ENCODE measurements at regions not wholly inside any gene's neighbourhood (a gene's known extent, or its start where the extent isn't known, plus 50 kb on each side); places are given as distances from the start of the nearest gene placed in this dataset.
A peak's percentile ranks its signal among the peaks of the same experiment; 100 is the strongest.

- Histone ChIP-seq H3K27me3 (ENCODE audit: control insufficient read depth in 2 of 2, insufficient read depth in 2 of 2, low read length in 2 of 2) (no peaks in the 10 kb centered on the region), H3K4me1 (ENCODE audit: control insufficient read depth in 2 of 2, insufficient read depth in 2 of 2, low read length in 2 of 2) (no peaks in the 10 kb centered on the region), H3K27ac (ENCODE audit: low read depth, low read length) (no peak overlapping the region), H3K36me3 (ENCODE audit: control insufficient read depth in 2 of 3, insufficient read depth in 3 of 3, low read length in 3 of 3) (no peaks in the 10 kb centered on the region), H3K4me3 (ENCODE audit: low read length) (no peak overlapping the region), H3K9me3 (ENCODE audit: control insufficient read depth in 2 of 3, low read length in 3 of 3) (no peaks in the 10 kb centered on the region)
- intact Hi-C loops (cut with micrococcal nuclease) = no loop called here
- Mint-ChIP-seq H3K9me3 (peaks cover 0 to 2% (median 0%) of the 10 kb centered on the region in 11 donors), H3K4me1 (peaks cover 0 to 2% (median 0%) of the 10 kb centered on the region in 7 donors), H3K27ac (no peak overlapping the region), H3K4me3 (no peak overlapping the region), H3K27me3 (no peaks in the 10 kb centered on the region), H3K36me3 (no peaks in the 10 kb centered on the region)
- POLR2A ChIA-PET = no interaction called here
- ATAC-seq (no peak), DNase-seq (no peak)
- CTCF ChIA-PET = no interaction called here
Observed at GRCh38 chr7:16357921-16358320, 63.4 kb downstream of the CRPPA start.

- H3K27ac ChIP-seq (ENCODE audit: low read depth, low read length) = no peak overlapping the region
- Mint-ChIP-seq H3K4me3 (no peak overlapping the region), H3K27ac (peak overlapping the region in 1 of 9 donors; percentile 51), H3K4me1 (peaks cover 0 to 2% (median 0%) of the 10 kb centered on the region in 7 donors), H3K27me3 (no peaks in the 10 kb centered on the region), H3K36me3 (no peaks in the 10 kb centered on the region), H3K9me3 (peaks cover 0 to 2% (median 0%) of the 10 kb centered on the region in 11 donors)
- ATAC-seq = no peak
- no peaks in the 10 kb centered on the region for H3K36me3 ChIP-seq (ENCODE audit: control insufficient read depth in 2 of 3, insufficient read depth in 3 of 3, low read length in 3 of 3)
- no peak overlapping the region for H3K4me3 ChIP-seq (ENCODE audit: low read length)
- no peaks in the 10 kb centered on the region for H3K27me3 ChIP-seq (ENCODE audit: control insufficient read depth in 2 of 2, insufficient read depth in 2 of 2, low read length in 2 of 2)
- no peaks in the 10 kb centered on the region for H3K9me3 ChIP-seq (ENCODE audit: control insufficient read depth in 2 of 3, low read length in 3 of 3)
- ChIA-PET CTCF (no interaction called here), POLR2A (no interaction called here)
- intact Hi-C loops (cut with micrococcal nuclease) = no loop called here
- no peak for DNase-seq
- no peaks in the 10 kb centered on the region for H3K4me1 ChIP-seq (ENCODE audit: control insufficient read depth in 2 of 2, insufficient read depth in 2 of 2, low read length in 2 of 2)
Observed at GRCh38 chr7:16357474-16357873, 63.9 kb downstream of the CRPPA start.

- Histone ChIP-seq H3K4me3 (ENCODE audit: low read length) (no peak overlapping the region), H3K27ac (ENCODE audit: low read depth, low read length) (no peak overlapping the region), H3K27me3 (ENCODE audit: control insufficient read depth in 2 of 2, insufficient read depth in 2 of 2, low read length in 2 of 2) (no peaks in the 10 kb centered on the region), H3K9me3 (ENCODE audit: control insufficient read depth in 2 of 3, low read length in 3 of 3) (no peaks in the 10 kb centered on the region), H3K36me3 (ENCODE audit: control insufficient read depth in 2 of 3, insufficient read depth in 3 of 3, low read length in 3 of 3) (no peaks in the 10 kb centered on the region), H3K4me1 (ENCODE audit: control insufficient read depth in 2 of 2, insufficient read depth in 2 of 2, low read length in 2 of 2) (no peaks in the 10 kb centered on the region)
- Mint-ChIP-seq H3K27ac (no peak overlapping the region), H3K4me3 (no peak overlapping the region), H3K27me3 (no peaks in the 10 kb centered on the region), H3K9me3 (peaks cover 0 to 6% (median 3%) of the 10 kb centered on the region in 11 donors), H3K36me3 (no peaks in the 10 kb centered on the region), H3K4me1 (peaks cover 0 to 2% (median 0%) of the 10 kb centered on the region in 7 donors)
- CTCF ChIA-PET = no interaction called here
- ATAC-seq = no peak
- POLR2A ChIA-PET = no interaction called here
- no peak for DNase-seq
- intact Hi-C loops (cut with micrococcal nuclease) = no loop called here
Observed at GRCh38 chr7:16356301-16356958, 64.9 kb downstream of the CRPPA start.

GRCh38 chr7:16354573-16354972, 66.8 kb downstream of the CRPPA start:
- Mint-ChIP-seq H3K36me3 (peaks cover 0 to 3% (median under 1%) of the 10 kb centered on the region in 5 donors), H3K27me3 (no peaks in the 10 kb centered on the region), H3K9me3 (peaks cover 2 to 20% (median 12%) of the 10 kb centered on the region in 11 donors), H3K4me1 (no peaks in the 10 kb centered on the region), H3K27ac (no peak overlapping the region), H3K4me3 (no peak overlapping the region)
- DNase-seq (no peak), ATAC-seq (no peak)
- H3K36me3 ChIP-seq (ENCODE audit: control insufficient read depth in 2 of 3, insufficient read depth in 3 of 3, low read length in 3 of 3) = no peaks in the 10 kb centered on the region
- no peaks in the 10 kb centered on the region for H3K9me3 ChIP-seq (ENCODE audit: control insufficient read depth in 2 of 3, low read length in 3 of 3)
- H3K27me3 ChIP-seq (ENCODE audit: control insufficient read depth in 2 of 2, insufficient read depth in 2 of 2, low read length in 2 of 2) = no peaks in the 10 kb centered on the region
- no peak overlapping the region for H3K4me3 ChIP-seq (ENCODE audit: low read length)
- H3K4me1 ChIP-seq (ENCODE audit: control insufficient read depth in 2 of 2, insufficient read depth in 2 of 2, low read length in 2 of 2) = no peaks in the 10 kb centered on the region
- ChIA-PET CTCF (no interaction called here), POLR2A (no interaction called here)
- H3K27ac ChIP-seq (ENCODE audit: low read depth, low read length) = no peak overlapping the region
- intact Hi-C loops (cut with micrococcal nuclease) = no loop called here

- H3K36me3 Mint-ChIP-seq = peaks cover 0 to 8% (median 4%) of the 10 kb centered on the region in 5 donors
- CTCF ChIA-PET = no interaction called here
Observed at GRCh38 chr7:16353226-16353625, 68.1 kb downstream of the CRPPA start.

GRCh38 chr7:16350634-16351033, 70.7 kb downstream of the CRPPA start:
- ChIA-PET CTCF (no interaction called here), POLR2A (no interaction called here)
- no peak overlapping the region for H3K27ac Mint-ChIP-seq
- DNase-seq (no peak), ATAC-seq (no peak)
- H3K9me3 Mint-ChIP-seq = peaks cover 7 to 29% (median 17%) of the 10 kb centered on the region in 11 donors
- H3K4me1 Mint-ChIP-seq = peaks cover 0 to 8% (median 0%) of the 10 kb centered on the region in 7 donors
- H3K27me3 Mint-ChIP-seq = no peaks in the 10 kb centered on the region
- intact Hi-C loops (cut with micrococcal nuclease) = no loop called here
- H3K36me3 ChIP-seq (ENCODE audit: control insufficient read depth in 2 of 3, insufficient read depth in 3 of 3, low read length in 3 of 3) = no peaks in the 10 kb centered on the region
- no peaks in the 10 kb centered on the region for H3K27me3 ChIP-seq (ENCODE audit: control insufficient read depth in 2 of 2, insufficient read depth in 2 of 2, low read length in 2 of 2)
- H3K4me3 Mint-ChIP-seq = no peak overlapping the region
- H3K4me1 ChIP-seq (ENCODE audit: control insufficient read depth in 2 of 2, insufficient read depth in 2 of 2, low read length in 2 of 2) = no peaks in the 10 kb centered on the region
- no peak overlapping the region for H3K4me3 ChIP-seq (ENCODE audit: low read length)
- peaks cover 0 to 8% (median 4%) of the 10 kb centered on the region in 5 donors for H3K36me3 Mint-ChIP-seq
- H3K9me3 ChIP-seq (ENCODE audit: control insufficient read depth in 2 of 3, low read length in 3 of 3) = no peaks in the 10 kb centered on the region
- no peak overlapping the region for H3K27ac ChIP-seq (ENCODE audit: low read depth, low read length)

More at GRCh38 chr7:16353226-16353625, 68.1 kb downstream of the CRPPA start:
- DNase-seq (no peak), ATAC-seq (no peak)
- no peaks in the 10 kb centered on the region for H3K4me1 ChIP-seq (ENCODE audit: control insufficient read depth in 2 of 2, insufficient read depth in 2 of 2, low read length in 2 of 2)
- no peak overlapping the region for H3K4me3 ChIP-seq (ENCODE audit: low read length)
- no peaks in the 10 kb centered on the region for H3K27me3 ChIP-seq (ENCODE audit: control insufficient read depth in 2 of 2, insufficient read depth in 2 of 2, low read length in 2 of 2)
- peaks cover 6 to 26% (median 16%) of the 10 kb centered on the region in 11 donors for H3K9me3 Mint-ChIP-seq
- no peak overlapping the region for H3K4me3 Mint-ChIP-seq
- H3K27ac Mint-ChIP-seq = no peak overlapping the region
- no peaks in the 10 kb centered on the region for H3K36me3 ChIP-seq (ENCODE audit: control insufficient read depth in 2 of 3, insufficient read depth in 3 of 3, low read length in 3 of 3)
- POLR2A ChIA-PET = no interaction called here
- H3K4me1 Mint-ChIP-seq = no peaks in the 10 kb centered on the region
- no peaks in the 10 kb centered on the region for H3K9me3 ChIP-seq (ENCODE audit: control insufficient read depth in 2 of 3, low read length in 3 of 3)
- no peak overlapping the region for H3K27ac ChIP-seq (ENCODE audit: low read depth, low read length)
- intact Hi-C loops (cut with micrococcal nuclease) = no loop called here
- no peaks in the 10 kb centered on the region for H3K27me3 Mint-ChIP-seq

- intact Hi-C loops (cut with micrococcal nuclease) = no loop called here
- Histone ChIP-seq H3K4me1 (ENCODE audit: control insufficient read depth in 2 of 2, insufficient read depth in 2 of 2, low read length in 2 of 2) (no peaks in the 10 kb centered on the region), H3K4me3 (ENCODE audit: low read length) (no peak overlapping the region), H3K9me3 (ENCODE audit: control insufficient read depth in 2 of 3, low read length in 3 of 3) (peaks cover 0 to 6% (median 0%) of the 10 kb centered on the region in 3 experiments), H3K36me3 (ENCODE audit: control insufficient read depth in 2 of 3, insufficient read depth in 3 of 3, low read length in 3 of 3) (no peaks in the 10 kb centered on the region), H3K27ac (ENCODE audit: low read depth, low read length) (no peak overlapping the region), H3K27me3 (ENCODE audit: control insufficient read depth in 2 of 2, insufficient read depth in 2 of 2, low read length in 2 of 2) (no peaks in the 10 kb centered on the region)
- no peak for ATAC-seq
- Mint-ChIP-seq H3K27ac (no peak overlapping the region), H3K36me3 (peaks cover 0 to 15% (median 6%) of the 10 kb centered on the region in 5 donors), H3K27me3 (no peaks in the 10 kb centered on the region), H3K9me3 (peaks cover 10 to 46% (median 27%) of the 10 kb centered on the region in 11 donors), H3K4me1 (peaks cover 0 to 8% (median 0%) of the 10 kb centered on the region in 7 donors), H3K4me3 (no peak overlapping the region)
- ChIA-PET POLR2A (no interaction called here), CTCF (no interaction called here)
- no peak for DNase-seq
Observed at GRCh38 chr7:16348251-16348650, 73.1 kb downstream of the CRPPA start.
